Subcutaneous adipose tissue (tissue), 1 donor: ENCODE measurements at regions not wholly inside any gene's neighbourhood (a gene's known extent, or its start where the extent isn't known, plus 50 kb on each side); places are given as distances from the start of the nearest gene placed in this dataset.

Experiments used
- TF ChIP-seq, protein P1 (sequence below): fragments of 450-650 bp; IDR thresholded peaks from one replicate; pipeline ENCODE4 v1.5.1; 2016; ENCODE audit warnings: low read depth, mild to moderate bottlenecking, control low read depth, antibody characterized with exemption, moderate library complexity

DNA sequence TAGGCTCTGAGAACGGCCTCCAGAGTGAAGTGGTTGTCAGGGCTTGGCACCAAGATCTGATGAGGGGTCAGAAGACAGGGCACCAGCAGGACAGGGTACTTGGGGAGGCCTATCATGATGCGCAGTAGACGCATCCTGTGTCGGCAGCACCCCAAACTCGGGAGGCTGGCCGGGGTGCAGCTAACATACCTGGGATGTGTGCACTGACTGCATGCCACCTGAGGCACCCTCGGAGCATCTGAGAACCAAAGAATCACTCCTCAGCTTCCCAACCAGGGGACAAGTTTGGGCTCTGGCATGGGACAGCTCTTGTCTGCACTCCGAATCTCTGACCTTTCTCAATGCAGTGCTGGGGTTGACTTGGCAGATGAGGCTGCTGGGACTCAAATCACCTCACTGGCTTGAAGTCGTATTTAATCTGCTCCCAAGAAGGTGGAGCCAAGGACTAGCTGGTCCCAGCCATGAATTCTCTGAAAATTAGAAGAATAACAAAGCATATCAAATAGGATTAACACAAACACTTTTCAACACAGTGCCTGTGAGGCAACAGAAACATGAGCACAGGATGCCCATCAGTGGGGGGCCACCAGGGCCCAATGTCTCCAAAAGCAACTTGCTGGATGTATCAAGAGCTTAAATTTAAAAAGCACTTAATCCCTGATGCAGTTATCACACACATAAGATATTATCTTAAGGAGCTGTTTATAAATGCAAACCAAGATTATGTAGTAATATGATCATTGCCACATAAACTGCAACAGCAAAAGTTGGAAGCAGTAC lies 348.8 kb downstream of the PREX1 start:
- TF ChIP-seq, protein P1, sequence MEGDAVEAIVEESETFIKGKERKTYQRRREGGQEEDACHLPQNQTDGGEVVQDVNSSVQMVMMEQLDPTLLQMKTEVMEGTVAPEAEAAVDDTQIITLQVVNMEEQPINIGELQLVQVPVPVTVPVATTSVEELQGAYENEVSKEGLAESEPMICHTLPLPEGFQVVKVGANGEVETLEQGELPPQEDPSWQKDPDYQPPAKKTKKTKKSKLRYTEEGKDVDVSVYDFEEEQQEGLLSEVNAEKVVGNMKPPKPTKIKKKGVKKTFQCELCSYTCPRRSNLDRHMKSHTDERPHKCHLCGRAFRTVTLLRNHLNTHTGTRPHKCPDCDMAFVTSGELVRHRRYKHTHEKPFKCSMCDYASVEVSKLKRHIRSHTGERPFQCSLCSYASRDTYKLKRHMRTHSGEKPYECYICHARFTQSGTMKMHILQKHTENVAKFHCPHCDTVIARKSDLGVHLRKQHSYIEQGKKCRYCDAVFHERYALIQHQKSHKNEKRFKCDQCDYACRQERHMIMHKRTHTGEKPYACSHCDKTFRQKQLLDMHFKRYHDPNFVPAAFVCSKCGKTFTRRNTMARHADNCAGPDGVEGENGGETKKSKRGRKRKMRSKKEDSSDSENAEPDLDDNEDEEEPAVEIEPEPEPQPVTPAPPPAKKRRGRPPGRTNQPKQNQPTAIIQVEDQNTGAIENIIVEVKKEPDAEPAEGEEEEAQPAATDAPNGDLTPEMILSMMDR: no peak

DNA sequence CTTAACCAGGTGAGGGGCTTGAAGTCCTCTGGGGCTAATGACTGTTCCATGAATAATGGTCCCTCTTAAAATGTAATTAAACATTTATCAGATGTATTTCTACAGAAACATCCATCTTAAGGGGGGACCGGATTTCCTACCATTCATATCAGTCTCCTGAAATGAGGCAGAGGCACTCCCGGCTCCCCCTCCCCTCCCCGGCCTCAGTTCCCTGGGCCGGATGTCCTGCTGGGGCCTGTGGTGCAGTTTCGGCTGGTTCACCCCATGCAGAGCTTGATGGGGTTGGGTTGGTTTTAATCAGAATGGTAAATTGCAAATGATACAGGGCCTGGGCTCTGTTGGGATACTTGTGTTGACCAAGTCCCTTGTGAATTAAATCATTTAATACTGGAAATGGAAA lies 349.4 kb downstream of the PREX1 start:
- TF ChIP-seq, protein P1: no peak

DNA sequence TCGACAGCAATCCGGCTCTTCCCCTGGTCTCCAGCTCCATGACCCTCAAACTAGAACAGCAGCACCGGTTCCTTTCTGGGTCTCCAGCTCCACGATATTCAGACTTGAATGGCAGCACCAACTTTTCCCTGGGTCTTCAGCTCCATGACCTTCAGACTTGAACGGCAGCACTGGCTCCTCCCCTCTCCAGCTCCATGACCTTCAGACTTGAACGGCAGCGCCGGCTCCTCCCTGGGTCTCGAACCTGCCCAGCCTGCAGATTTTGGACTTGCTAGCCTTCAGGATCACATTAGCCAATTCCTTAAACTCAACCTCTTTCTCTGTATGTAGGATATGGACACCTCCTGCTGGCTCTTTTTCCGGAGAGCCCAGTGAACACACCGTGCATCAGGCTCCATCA lies 350.9 kb downstream of the PREX1 start:
- TF ChIP-seq, protein P1: no peak

GRCh38 chr20:48474022-48474421 lies 353.8 kb downstream of the PREX1 start:
- TF ChIP-seq, protein P1: no peak

DNA sequence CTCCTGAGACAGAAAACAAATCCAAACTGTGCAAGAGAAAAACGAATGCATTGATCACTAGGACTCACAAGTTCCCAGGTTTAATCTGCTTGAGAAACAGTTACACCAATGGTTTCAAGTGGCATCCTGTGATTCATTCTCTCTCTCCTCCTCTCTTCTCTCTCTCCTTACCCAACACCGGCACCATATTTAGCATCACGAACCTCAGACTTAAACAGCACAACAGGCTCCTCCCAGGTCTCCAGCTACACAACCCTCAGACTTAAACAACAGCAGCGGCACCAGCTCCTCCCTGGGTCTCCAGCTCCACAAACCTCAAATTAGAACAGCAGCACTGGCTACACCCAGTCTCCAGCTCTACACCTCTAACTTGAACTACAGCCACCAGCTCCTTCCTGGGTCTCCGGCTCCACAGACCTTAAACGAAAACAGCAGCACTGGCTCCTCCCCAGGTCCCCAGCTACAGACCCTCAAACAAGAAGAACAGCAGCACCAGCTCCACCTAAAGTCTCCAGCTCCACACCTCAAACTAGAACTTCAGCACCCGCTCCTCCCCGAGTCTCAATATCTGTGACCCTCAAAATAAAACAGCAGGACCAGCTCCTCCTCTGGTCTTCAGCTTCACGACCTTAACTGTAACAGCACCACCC lies 355.9 kb downstream of the PREX1 start:
- TF ChIP-seq, protein P1: no peak

GRCh38 chr20:48471176-48471575 lies 356.6 kb downstream of the PREX1 start:
- TF ChIP-seq, protein P1: no peak

GRCh38 chr20:48470141-48470540 lies 357.7 kb downstream of the PREX1 start:
- TF ChIP-seq, protein P1: no peak
